HCT116 (cell line): ENCODE measurements at regions not wholly inside any gene's neighbourhood (a gene's known extent, or its start where the extent isn't known, plus 50 kb on each side); places are given as distances from the start of the nearest gene placed in this dataset.

Source experiments
- ATAC-seq: fragments of 200-7000 bp; cut with Tn5 transposase; 2 replicates; pipeline ENCODE4 v1.9.1; 2020; ENCODE audit warnings: mild to moderate bottlenecking, moderate library complexity
- BruUV-seq: library from RNA; stranded (reverse); fragments of 400-500 nt; replicated peaks from 2 replicates; lab custom pipeline; 2021; lab: Mats Ljungman, UMichigan
- CTCF ChIA-PET: fragments of 300-600 bp; sonication (Branson Sonifier 250); formaldehyde crosslinking; loops from one replicate; lab custom pipeline; 2021; ENCODE audit warnings: antibody characterized with exemption; lab: Charles Lee
- POLR2A ChIA-PET: fragments of 300-600, 350-600 bp; sonication (Branson Sonifier 250); formaldehyde crosslinking; loops from one replicate; lab custom pipeline; 2021; ENCODE audit warnings: antibody characterized with exemption; lab: Charles Lee
- RAD21 ChIA-PET, 2 experiments: fragments of 300-600 bp; sonication (Branson Sonifier 250); formaldehyde crosslinking; loops; one replicate each; lab custom pipeline; 2023; ENCODE audit warnings: low total read pairs in 2 of 2; ENCODE audit not compliant: uncharacterized antibody in 2 of 2, unreplicated experiment in 2 of 2, low non-redundant PET in 1 of 2; lab: Charles Lee
- DNase-seq: peaks from one replicate; pipeline ENCODE4 v3.0.0-alpha.2; 2010; ENCODE audit warnings: low read depth, low spot score
- H2AFZ ChIP-seq: fragments of 200-600 bp; shearing (Covaris generic), sonication (generic); 2 replicates; pipeline ENCODE4 v1.6.1; 2017; ENCODE audit warnings: low read depth, mixed run types, mixed read lengths, antibody characterized with exemption, low read length; ENCODE audit not compliant: poor library complexity, severe bottlenecking
- H3K27ac ChIP-seq: 2 replicates; pipeline ENCODE4 v1.5.1; 2012; ENCODE audit warnings: low read depth, low read length
- H3K27me3 ChIP-seq: fragments of 200-600 bp; sonication (generic); 2 replicates; pipeline ENCODE4 v1.6.1; 2016; ENCODE audit warnings: mixed run types, low read length, mixed read lengths; ENCODE audit not compliant: insufficient read depth
- H3K36me3 ChIP-seq, 2 experiments: fragments of 200-500 bp in 1 of 2; fragments of 200-600 bp in 1 of 2; sonication (Bioruptor generic) in 1 of 2; sonication (generic) in 1 of 2; 2 replicates each; pipeline versions ENCODE4 v1.5.1 to v1.6.1; 2014 to 2016; ENCODE audit warnings: low read length in 2 of 2, inconsistent platforms in 1 of 2, mixed read lengths in 1 of 2, mixed run types in 1 of 2; ENCODE audit not compliant: insufficient read depth in 2 of 2, control insufficient read depth in 1 of 2
- H3K4me1 ChIP-seq, 2 experiments: fragments of 200-600 bp in 1 of 2; sonication (generic) in 1 of 2; 2 replicates each; pipeline versions ENCODE4 v1.5.1 to v1.6.1; 2012 to 2017; ENCODE audit warnings: low read length in 2 of 2, inconsistent platforms in 1 of 2, mild to moderate bottlenecking in 1 of 2, mixed read lengths in 1 of 2, mixed run types in 1 of 2, moderate library complexity in 1 of 2; ENCODE audit not compliant: insufficient read depth in 2 of 2, control insufficient read depth in 1 of 2
- H3K4me2 ChIP-seq: fragments of 200-600 bp; sonication (generic); 2 replicates; pipeline ENCODE4 v1.6.1; 2017; ENCODE audit warnings: mixed run types, low read length, mixed read lengths
- H3K4me3 ChIP-seq, 2 experiments: fragments of 200-600 bp in 1 of 2; sonication (generic) in 1 of 2; replicated peaks in 1 of 2; 2 replicates each; pipeline ENCODE4 v1.5.1; 2011 to 2016; ENCODE audit warnings: low read length in 2 of 2, control low read depth in 1 of 2, low read depth in 1 of 2, mild to moderate bottlenecking in 1 of 2, mixed read lengths in 1 of 2, mixed run types in 1 of 2
- H3K79me2 ChIP-seq: fragments of 200-600 bp; sonication (generic); 2 replicates; pipeline ENCODE4 v1.6.1; 2017; ENCODE audit warnings: mild to moderate bottlenecking, mixed run types, low read length, moderate library complexity, mixed read lengths; ENCODE audit not compliant: insufficient read depth
- H3K9ac ChIP-seq: fragments of 200-600 bp; sonication (generic); 2 replicates; pipeline ENCODE4 v1.6.1; 2016; ENCODE audit warnings: low read length, mixed read lengths
- H3K9me2 ChIP-seq: fragments of 200-600 bp; sonication (generic), shearing (Covaris generic); 2 replicates; pipeline ENCODE4 v1.6.1; 2017; ENCODE audit warnings: mixed run types, mild to moderate bottlenecking, moderate library complexity; ENCODE audit not compliant: insufficient read depth
- H3K9me3 ChIP-seq, 2 experiments: fragments of 200-500 bp in 1 of 2; fragments of 200-600 bp in 1 of 2; sonication (Bioruptor generic) in 1 of 2; sonication (generic) in 1 of 2; 2 replicates each; pipeline ENCODE4 v1.6.1; 2014 to 2017; ENCODE audit warnings: low read length in 2 of 2, mixed read lengths in 2 of 2, inconsistent platforms in 1 of 2, low read depth in 1 of 2, mild to moderate bottlenecking in 1 of 2, mixed run types in 1 of 2, moderate library complexity in 1 of 2; ENCODE audit not compliant: control insufficient read depth in 1 of 2, insufficient read depth in 1 of 2
- H4K20me1 ChIP-seq: fragments of 200-600 bp; sonication (generic), shearing (Covaris generic); 2 replicates; pipeline ENCODE4 v1.6.1; 2017; ENCODE audit warnings: mixed run types, mild to moderate bottlenecking, moderate library complexity; ENCODE audit not compliant: insufficient read depth
- ATF3 ChIP-seq: IDR thresholded peaks from 2 replicates; pipeline ENCODE4 v1.6.1; 2012
- EGR1 ChIP-seq: IDR thresholded peaks from 2 replicates; pipeline ENCODE4 v1.6.1; 2012; ENCODE audit warnings: low read depth
- ELF1 ChIP-seq: IDR thresholded peaks from 2 replicates; pipeline ENCODE4 v1.6.1; 2012; ENCODE audit warnings: low read depth, borderline replicate concordance
- EZH2 ChIP-seq: fragments of 200-600 bp; sonication (generic); IDR thresholded peaks from 2 replicates; pipeline ENCODE4 v1.6.1; 2017; ENCODE audit warnings: antibody characterized with exemption, mixed run types
- EZH2phosphoT487 ChIP-seq: fragments of 200-600 bp; IDR thresholded peaks from 2 replicates; pipeline ENCODE4 v1.6.1; 2018; ENCODE audit warnings: antibody characterized with exemption, borderline replicate concordance
- JUND ChIP-seq: IDR thresholded peaks from 2 replicates; pipeline ENCODE4 v1.6.1; 2012
- MAX ChIP-seq: IDR thresholded peaks from 2 replicates; pipeline ENCODE4 v1.6.1; 2012
- POLR2AphosphoS5 ChIP-seq: IDR thresholded peaks from 2 replicates; pipeline ENCODE4 v1.6.1; 2011; ENCODE audit warnings: mild to moderate bottlenecking, low read depth, low read length, moderate library complexity
- SIN3A ChIP-seq: IDR thresholded peaks from 2 replicates; pipeline ENCODE4 v1.6.1; 2012; ENCODE audit warnings: low read depth
- SP1 ChIP-seq: IDR thresholded peaks from 2 replicates; pipeline ENCODE4 v1.6.1; 2012; ENCODE audit warnings: low read depth
- SRF ChIP-seq: IDR thresholded peaks from 2 replicates; pipeline ENCODE4 v1.6.1; 2012; ENCODE audit warnings: low read depth
- ZBTB33 ChIP-seq: IDR thresholded peaks from 2 replicates; pipeline ENCODE4 v1.6.1; 2011; ENCODE audit warnings: mild to moderate bottlenecking, low read length, moderate library complexity; ENCODE audit not compliant: insufficient replicate concordance; ENCODE audit errors: extremely low read depth
- ZFX ChIP-seq: fragments of 450-650 bp; IDR thresholded peaks from 2 replicates; pipeline ENCODE4 v1.6.1; 2017
- intact Hi-C: fragments of 100-400 bp; cut with micrococcal nuclease; formaldehyde crosslinking; loops from 2 replicates; pipeline ENCODE4 v1.10.0; 2022
- TF ChIP-seq, protein P1 (sequence below), 3 experiments: fragments of 200-600 bp in 1 of 3; sonication (generic) in 1 of 3; IDR thresholded peaks in 2 of 3; conservative IDR thresholded peaks in 1 of 3; 2 replicates each; pipeline ENCODE4 v1.5.1; 2012 to 2017; ENCODE audit warnings: low read depth in 2 of 3, low read length in 2 of 3, antibody characterized with exemption in 1 of 3, borderline replicate concordance in 1 of 3, control low read depth in 1 of 3, mild to moderate bottlenecking in 1 of 3, mixed read lengths in 1 of 3, mixed run types in 1 of 3, moderate library complexity in 1 of 3; ENCODE audit not compliant: insufficient read depth in 1 of 3
- TF ChIP-seq, protein P2 (sequence below): IDR thresholded peaks from 2 replicates; pipeline ENCODE4 v1.6.1; 2012; ENCODE audit warnings: low read depth

DNA sequence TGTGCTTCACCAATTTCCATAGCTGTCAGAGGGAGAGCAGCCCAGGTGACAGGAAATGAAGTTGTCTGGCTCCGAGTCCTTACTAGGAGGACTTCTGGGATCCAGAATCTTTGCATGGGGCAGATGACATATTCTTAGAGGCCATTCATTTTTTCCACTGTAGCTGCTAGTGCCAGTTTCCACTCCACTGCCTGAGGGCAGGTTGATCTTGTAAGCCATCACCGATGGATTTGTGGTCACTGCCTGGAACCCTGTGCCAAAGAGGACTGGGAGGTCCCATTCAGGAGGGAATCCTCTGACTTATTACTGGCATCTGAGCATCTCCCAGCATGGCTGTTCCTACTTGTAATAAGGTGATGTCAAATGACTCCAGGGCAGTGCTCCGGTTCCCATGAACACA is 144.1 kb upstream of the KCNJ18 start (continued):
- TF ChIP-seq SIN3A (no peak), POLR2AphosphoS5 (no peak), ZFX (no peak), SP1 (no peak)
- TF ChIP-seq, all 23 proteins: peak for 0

DNA sequence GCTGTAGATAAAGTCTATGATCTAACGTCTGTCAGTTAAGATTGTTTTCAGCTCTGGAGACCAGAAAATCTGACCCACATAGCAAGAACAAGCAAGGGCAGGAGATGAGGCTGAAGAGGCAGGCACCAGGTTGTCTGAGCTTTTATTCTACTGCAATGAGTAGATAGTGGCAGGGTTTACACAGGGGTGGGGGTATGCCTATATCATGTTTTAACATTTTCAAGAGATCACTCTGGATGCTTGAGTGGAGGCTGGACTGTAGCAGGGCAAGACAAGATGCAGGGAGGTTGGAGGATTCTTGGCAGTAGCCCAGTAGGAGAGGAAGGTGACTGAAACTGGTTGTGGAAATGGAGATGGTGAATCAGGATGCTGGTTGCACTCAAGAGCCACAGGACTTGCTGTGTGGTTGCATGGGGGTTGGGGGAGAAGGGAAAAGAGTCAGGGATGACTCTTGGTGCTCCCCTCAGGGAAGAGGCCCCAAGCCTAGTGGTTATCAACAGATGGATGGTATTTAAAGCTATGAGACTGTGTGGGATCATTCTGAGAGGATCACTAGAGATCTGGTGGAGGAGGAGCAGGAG is 143.1 kb upstream of the KCNJ18 start:
- intact Hi-C loops: no loop called here
- Histone ChIP-seq H3K27ac (no peak overlapping the region), H3K4me2 (no peak overlapping the region), H3K4me3 (no peak overlapping the region), H3K9me2 (no peaks in the 10 kb centered on the region), H4K20me1 (no peaks in the 10 kb centered on the region)
- POLR2A ChIA-PET: no interaction called here
- TF ChIP-seq, protein P1, sequence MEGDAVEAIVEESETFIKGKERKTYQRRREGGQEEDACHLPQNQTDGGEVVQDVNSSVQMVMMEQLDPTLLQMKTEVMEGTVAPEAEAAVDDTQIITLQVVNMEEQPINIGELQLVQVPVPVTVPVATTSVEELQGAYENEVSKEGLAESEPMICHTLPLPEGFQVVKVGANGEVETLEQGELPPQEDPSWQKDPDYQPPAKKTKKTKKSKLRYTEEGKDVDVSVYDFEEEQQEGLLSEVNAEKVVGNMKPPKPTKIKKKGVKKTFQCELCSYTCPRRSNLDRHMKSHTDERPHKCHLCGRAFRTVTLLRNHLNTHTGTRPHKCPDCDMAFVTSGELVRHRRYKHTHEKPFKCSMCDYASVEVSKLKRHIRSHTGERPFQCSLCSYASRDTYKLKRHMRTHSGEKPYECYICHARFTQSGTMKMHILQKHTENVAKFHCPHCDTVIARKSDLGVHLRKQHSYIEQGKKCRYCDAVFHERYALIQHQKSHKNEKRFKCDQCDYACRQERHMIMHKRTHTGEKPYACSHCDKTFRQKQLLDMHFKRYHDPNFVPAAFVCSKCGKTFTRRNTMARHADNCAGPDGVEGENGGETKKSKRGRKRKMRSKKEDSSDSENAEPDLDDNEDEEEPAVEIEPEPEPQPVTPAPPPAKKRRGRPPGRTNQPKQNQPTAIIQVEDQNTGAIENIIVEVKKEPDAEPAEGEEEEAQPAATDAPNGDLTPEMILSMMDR (IDR thresholded peaks at IDR 0.05 in 2 of 3, conservative IDR thresholded peaks at IDR 0.05 in 1 of 3; ENCODE audit: borderline replicate concordance in 1 of 3, insufficient read depth in 1 of 3, low read depth in 2 of 3, low read length in 2 of 3): no peak
- TF ChIP-seq ATF3 (no peak), ELF1 (no peak), SIN3A (no peak), EZH2phosphoT487 (no peak), EGR1 (no peak), EZH2 (no peak), POLR2AphosphoS5 (no peak), ZBTB33 (no peak), MAX (no peak), SRF (no peak), JUND (no peak)
- TF ChIP-seq, protein P2, sequence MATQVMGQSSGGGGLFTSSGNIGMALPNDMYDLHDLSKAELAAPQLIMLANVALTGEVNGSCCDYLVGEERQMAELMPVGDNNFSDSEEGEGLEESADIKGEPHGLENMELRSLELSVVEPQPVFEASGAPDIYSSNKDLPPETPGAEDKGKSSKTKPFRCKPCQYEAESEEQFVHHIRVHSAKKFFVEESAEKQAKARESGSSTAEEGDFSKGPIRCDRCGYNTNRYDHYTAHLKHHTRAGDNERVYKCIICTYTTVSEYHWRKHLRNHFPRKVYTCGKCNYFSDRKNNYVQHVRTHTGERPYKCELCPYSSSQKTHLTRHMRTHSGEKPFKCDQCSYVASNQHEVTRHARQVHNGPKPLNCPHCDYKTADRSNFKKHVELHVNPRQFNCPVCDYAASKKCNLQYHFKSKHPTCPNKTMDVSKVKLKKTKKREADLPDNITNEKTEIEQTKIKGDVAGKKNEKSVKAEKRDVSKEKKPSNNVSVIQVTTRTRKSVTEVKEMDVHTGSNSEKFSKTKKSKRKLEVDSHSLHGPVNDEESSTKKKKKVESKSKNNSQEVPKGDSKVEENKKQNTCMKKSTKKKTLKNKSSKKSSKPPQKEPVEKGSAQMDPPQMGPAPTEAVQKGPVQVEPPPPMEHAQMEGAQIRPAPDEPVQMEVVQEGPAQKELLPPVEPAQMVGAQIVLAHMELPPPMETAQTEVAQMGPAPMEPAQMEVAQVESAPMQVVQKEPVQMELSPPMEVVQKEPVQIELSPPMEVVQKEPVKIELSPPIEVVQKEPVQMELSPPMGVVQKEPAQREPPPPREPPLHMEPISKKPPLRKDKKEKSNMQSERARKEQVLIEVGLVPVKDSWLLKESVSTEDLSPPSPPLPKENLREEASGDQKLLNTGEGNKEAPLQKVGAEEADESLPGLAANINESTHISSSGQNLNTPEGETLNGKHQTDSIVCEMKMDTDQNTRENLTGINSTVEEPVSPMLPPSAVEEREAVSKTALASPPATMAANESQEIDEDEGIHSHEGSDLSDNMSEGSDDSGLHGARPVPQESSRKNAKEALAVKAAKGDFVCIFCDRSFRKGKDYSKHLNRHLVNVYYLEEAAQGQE: no peak
- TF ChIP-seq, all 23 proteins: peak for 0
- H3K27me3 ChIP-seq: no peaks in the 10 kb centered on the region
- H3K79me2 ChIP-seq: peaks cover 40% of the 10 kb centered on the region
- DNase-seq: no peak
- no peak overlapping the region for H3K9ac ChIP-seq
- H3K36me3 ChIP-seq: no peaks in the 10 kb centered on the region
- CTCF ChIA-PET: no interaction called here
- ATAC-seq: no peak
- no peak overlapping the region for H2AFZ ChIP-seq
- peaks cover 2 to 6% of the 10 kb centered on the region in 2 experiments; a peak in 3 of 4 replicates for H3K4me1 ChIP-seq
- RAD21 ChIA-PET: no interaction called here
- no TSS peak for BruUV-seq
- no peaks in the 10 kb centered on the region for H3K9me3 ChIP-seq
